ENCODE measurements at regions not wholly inside any gene's neighbourhood (a gene's known extent, or its start where the extent isn't known, plus 50 kb on each side); places are given as distances from the start of the nearest gene placed in this dataset.
A peak's percentile ranks its signal among the peaks of the same experiment; 100 is the strongest.

DNA sequence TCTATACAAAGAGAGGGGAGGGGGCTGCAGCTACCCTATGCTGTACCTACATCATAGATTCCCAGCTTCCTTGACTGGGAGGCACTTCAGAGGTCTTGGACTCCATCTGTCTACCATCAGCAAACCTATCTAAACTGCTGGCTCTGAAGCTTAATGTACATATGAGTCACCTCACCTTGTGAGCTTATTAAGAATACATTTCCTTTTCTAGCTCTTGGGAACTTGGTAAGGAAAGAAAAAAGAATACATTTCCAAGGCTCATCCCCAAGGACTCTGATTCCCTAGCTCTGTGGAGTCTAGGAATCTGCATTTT is 50.0 kb upstream of the PRELP start:
- in situ Hi-C loops (cut with HindIII; ENCODE audit: low sequenced_read_pairs), result no loop called here

More for the DNA sequence above, 50.0 kb upstream of the PRELP start:
- TF ChIP-seq, protein P1, sequence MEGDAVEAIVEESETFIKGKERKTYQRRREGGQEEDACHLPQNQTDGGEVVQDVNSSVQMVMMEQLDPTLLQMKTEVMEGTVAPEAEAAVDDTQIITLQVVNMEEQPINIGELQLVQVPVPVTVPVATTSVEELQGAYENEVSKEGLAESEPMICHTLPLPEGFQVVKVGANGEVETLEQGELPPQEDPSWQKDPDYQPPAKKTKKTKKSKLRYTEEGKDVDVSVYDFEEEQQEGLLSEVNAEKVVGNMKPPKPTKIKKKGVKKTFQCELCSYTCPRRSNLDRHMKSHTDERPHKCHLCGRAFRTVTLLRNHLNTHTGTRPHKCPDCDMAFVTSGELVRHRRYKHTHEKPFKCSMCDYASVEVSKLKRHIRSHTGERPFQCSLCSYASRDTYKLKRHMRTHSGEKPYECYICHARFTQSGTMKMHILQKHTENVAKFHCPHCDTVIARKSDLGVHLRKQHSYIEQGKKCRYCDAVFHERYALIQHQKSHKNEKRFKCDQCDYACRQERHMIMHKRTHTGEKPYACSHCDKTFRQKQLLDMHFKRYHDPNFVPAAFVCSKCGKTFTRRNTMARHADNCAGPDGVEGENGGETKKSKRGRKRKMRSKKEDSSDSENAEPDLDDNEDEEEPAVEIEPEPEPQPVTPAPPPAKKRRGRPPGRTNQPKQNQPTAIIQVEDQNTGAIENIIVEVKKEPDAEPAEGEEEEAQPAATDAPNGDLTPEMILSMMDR (IDR thresholded peaks at IDR 0.05; ENCODE audit: low read depth, low read length), result no peak
- no peak overlapping the region for H3K4me3 ChIP-seq (ENCODE audit: low read depth, low read length)
- DNase-seq (ENCODE audit: low read depth, low spot score), result peak; percentile 33
